HL-60 (cell line): ENCODE measurements at regions not wholly inside any gene's neighbourhood (a gene's known extent, or its start where the extent isn't known, plus 50 kb on each side); places are given as distances from the start of the nearest gene placed in this dataset.
"Not testable (repeated sequence)": the region's sequence is repeated elsewhere in the genome, so short reads cannot be mapped to it uniquely, and the experiment has no call there.

Experiments
- DNase-seq, 2 experiments: peaks; one replicate each; pipeline ENCODE4 v3.0.0-alpha.2; 2010 to 2020; ENCODE audit warnings: low read depth in 1 of 2, low spot score in 1 of 2
- H3K27ac ChIP-seq: fragments of 250-450 bp; sonication (Bioruptor Pico); replicated peaks from 2 replicates; pipeline ENCODE4 v1.5.1; 2020; ENCODE audit warnings: mild to moderate bottlenecking, moderate library complexity
- H3K27me3 ChIP-seq: fragments of 250-450 bp; sonication (Bioruptor Pico); 2 replicates; pipeline ENCODE4 v1.5.1; 2021; ENCODE audit warnings: mild to moderate bottlenecking, moderate library complexity; ENCODE audit not compliant: insufficient read depth, poor library complexity, severe bottlenecking
- H3K4me3 ChIP-seq: replicated peaks from 2 replicates; pipeline ENCODE4 v1.5.1; 2011; ENCODE audit warnings: mild to moderate bottlenecking, control low read depth, low read length; ENCODE audit not compliant: insufficient read depth
- CTCF ChIP-seq: IDR thresholded peaks from one replicate; pipeline ENCODE4 v1.5.1; 2011; ENCODE audit warnings: low read length, control low read depth, inconsistent platforms; ENCODE audit not compliant: insufficient read depth
- GABPA ChIP-seq: IDR thresholded peaks from 2 replicates; pipeline ENCODE4 v1.6.1; 2012; ENCODE audit warnings: low read depth
- POLR2AphosphoS5 ChIP-seq: IDR thresholded peaks from 2 replicates; pipeline ENCODE4 v1.6.1; 2012; ENCODE audit warnings: low read depth
- REST ChIP-seq: IDR thresholded peaks from 2 replicates; pipeline ENCODE4 v1.6.1; 2012; ENCODE audit warnings: low read depth; ENCODE audit not compliant: insufficient replicate concordance
- SPI1 ChIP-seq: IDR thresholded peaks from 2 replicates; pipeline ENCODE4 v1.6.1; 2012; ENCODE audit warnings: low read depth, mild to moderate bottlenecking, borderline replicate concordance

DNA sequence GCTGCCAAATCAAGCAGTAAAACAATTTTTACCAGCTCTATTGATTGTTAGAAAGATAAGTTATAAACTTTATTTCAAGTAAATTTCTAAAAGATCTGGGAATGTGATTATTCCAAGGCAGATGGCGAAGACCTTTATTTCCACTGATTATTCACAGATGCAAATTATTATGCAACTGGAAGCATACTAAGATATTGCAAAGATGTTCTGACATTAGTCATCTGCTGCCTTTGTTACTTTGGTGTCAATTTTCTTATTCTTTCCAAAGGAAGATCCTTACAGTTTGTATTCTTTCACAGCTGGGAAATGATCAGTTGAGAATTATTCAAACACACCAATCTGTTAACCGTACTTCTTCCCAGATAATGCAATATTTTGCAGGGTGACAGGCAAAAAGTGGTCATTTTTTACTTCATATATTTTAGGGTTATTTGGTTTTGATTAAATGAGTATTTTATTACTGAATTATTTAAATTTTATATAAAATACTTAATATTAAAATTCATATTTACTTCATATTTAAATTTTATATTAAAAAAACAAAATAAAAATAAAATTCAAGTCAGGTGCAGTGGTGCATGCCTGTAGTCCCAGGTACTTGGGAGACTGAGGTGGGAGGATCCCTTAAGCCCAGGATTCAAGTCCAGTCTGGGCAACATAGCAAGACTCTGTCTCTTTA lies 171.3 kb downstream of the FZD1 start:
- H3K4me3 ChIP-seq: no peak overlapping the region
- no peak overlapping the region for H3K27ac ChIP-seq
- DNase-seq: no peak
- no peaks in the 10 kb centered on the region for H3K27me3 ChIP-seq
- no peak for TF ChIP-seq CTCF
- TF ChIP-seq SPI1: no peak
- TF ChIP-seq POLR2AphosphoS5: no peak
- no peak for TF ChIP-seq REST
- TF ChIP-seq GABPA: no peak

DNA sequence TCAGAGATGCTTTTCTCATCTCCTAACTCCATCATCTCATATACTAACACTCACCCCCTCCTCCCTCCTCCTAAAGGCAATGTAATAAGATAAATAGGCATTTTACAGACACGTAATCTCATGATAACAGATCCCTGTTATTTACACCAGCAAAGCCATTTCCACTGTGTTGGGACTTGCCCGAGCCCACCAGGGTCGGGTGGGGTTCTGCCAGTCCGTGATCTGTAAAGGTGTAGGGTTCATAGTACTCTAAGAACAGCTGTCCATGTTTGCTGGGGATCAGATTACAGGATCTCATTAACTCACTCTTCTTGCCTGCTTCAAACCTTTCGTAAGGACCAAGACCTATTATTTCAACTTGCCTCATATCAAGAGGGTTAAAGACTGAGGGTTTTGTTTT lies 172.4 kb downstream of the FZD1 start:
- H3K4me3 ChIP-seq: no peak overlapping the region
- no peak for TF ChIP-seq SPI1
- no peak for TF ChIP-seq POLR2AphosphoS5
- TF ChIP-seq REST: no peak
- no peak for TF ChIP-seq GABPA
- TF ChIP-seq CTCF: no peak
- no peak overlapping the region for H3K27ac ChIP-seq
- no peak for DNase-seq
- H3K27me3 ChIP-seq: no peaks in the 10 kb centered on the region

- not testable (repeated sequence) for H3K27me3 ChIP-seq, DNase-seq, H3K4me3 ChIP-seq, H3K27ac ChIP-seq
These were observed 176.0 kb downstream of the FZD1 start for GRCh38 chr7:91440198-91440597.

GRCh38 chr7:91443862-91444261 lies 179.6 kb downstream of the FZD1 start:
- H3K4me3 ChIP-seq: no peak overlapping the region
- no peaks in the 10 kb centered on the region for H3K27me3 ChIP-seq
- H3K27ac ChIP-seq: no peak overlapping the region
- TF ChIP-seq POLR2AphosphoS5: no peak
- TF ChIP-seq SPI1: no peak
- no peak for TF ChIP-seq CTCF
- no peak for DNase-seq
